ENCODE measurements at regions not wholly inside any gene's neighbourhood (a gene's known extent, or its start where the extent isn't known, plus 50 kb on each side); places are given as distances from the start of the nearest gene placed in this dataset.

GRCh38 chr4:140213749-140214148 lies 59.8 kb upstream of the MAML3 start:
- Mint-ChIP-seq H3K9me3 (no peaks in the 10 kb centered on the region), H3K4me1 (no peaks in the 10 kb centered on the region), H3K4me3 (no peak overlapping the region), H3K27ac (no peak overlapping the region), H3K27me3 (peaks cover 26% of the 10 kb centered on the region), H3K36me3 (ENCODE audit: low read depth) (no peaks in the 10 kb centered on the region)
- ChIA-PET CTCF (no interaction called here), POLR2A (no interaction called here)
- no peak for DNase-seq

GRCh38 chr4:140213116-140213515 lies 59.1 kb upstream of the MAML3 start:
- ChIA-PET CTCF (no interaction called here), POLR2A (no interaction called here)
- Mint-ChIP-seq H3K27ac (no peak overlapping the region), H3K4me3 (no peak overlapping the region), H3K4me1 (no peaks in the 10 kb centered on the region), H3K9me3 (no peaks in the 10 kb centered on the region), H3K36me3 (ENCODE audit: low read depth) (no peaks in the 10 kb centered on the region), H3K27me3 (peaks cover 30% of the 10 kb centered on the region)
- no peak for DNase-seq

DNA sequence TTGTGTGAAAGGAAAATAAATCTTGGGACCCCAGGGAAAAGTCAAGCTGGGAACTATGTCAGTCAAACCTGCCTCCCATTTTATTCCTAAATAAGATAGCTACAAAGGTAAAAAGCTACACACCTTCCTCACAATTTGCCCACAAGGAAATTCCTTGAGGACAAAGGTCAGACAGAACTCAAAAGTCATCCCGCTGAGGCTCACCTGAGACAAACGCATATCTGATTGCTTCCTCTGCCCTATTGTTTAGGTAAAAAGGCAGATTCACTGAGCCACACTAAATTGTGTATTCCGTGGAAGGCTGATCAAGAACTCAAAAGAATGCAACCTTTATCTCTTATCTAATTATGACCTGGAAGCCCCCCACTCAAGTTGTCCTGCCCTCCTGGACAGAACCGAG lies 58.7 kb upstream of the MAML3 start:
- Mint-ChIP-seq H3K27ac (no peak overlapping the region), H3K27me3 (peaks cover 35% of the 10 kb centered on the region), H3K4me1 (no peaks in the 10 kb centered on the region), H3K4me3 (no peak overlapping the region), H3K36me3 (ENCODE audit: low read depth) (no peaks in the 10 kb centered on the region), H3K9me3 (no peaks in the 10 kb centered on the region)
- DNase-seq: no peak
- ChIA-PET POLR2A (no interaction called here), CTCF (no interaction called here)

- H3K27ac Mint-ChIP-seq: no peak overlapping the region
- H3K36me3 Mint-ChIP-seq (ENCODE audit: low read depth): no peaks in the 10 kb centered on the region
- DNase-seq: no peak
- ChIA-PET POLR2A (no interaction called here), CTCF (no interaction called here)
- no peaks in the 10 kb centered on the region for H3K4me1 Mint-ChIP-seq
- no peak overlapping the region for H3K4me3 Mint-ChIP-seq
- peaks cover 38% of the 10 kb centered on the region for H3K27me3 Mint-ChIP-seq
- H3K9me3 Mint-ChIP-seq: no peaks in the 10 kb centered on the region
Observed at GRCh38 chr4:140212194-140212593, 58.2 kb upstream of the MAML3 start.

- ChIA-PET CTCF (no interaction called here), POLR2A (no interaction called here)
- Mint-ChIP-seq H3K27ac (no peak overlapping the region), H3K4me3 (no peak overlapping the region), H3K9me3 (no peaks in the 10 kb centered on the region), H3K4me1 (no peaks in the 10 kb centered on the region), H3K27me3 (peaks cover 38% of the 10 kb centered on the region), H3K36me3 (ENCODE audit: low read depth) (no peaks in the 10 kb centered on the region)
- no peak for DNase-seq
Observed at GRCh38 chr4:140211693-140212092, 57.7 kb upstream of the MAML3 start.

GRCh38 chr4:140211161-140211560 lies 57.2 kb upstream of the MAML3 start:
- H3K27me3 Mint-ChIP-seq: peaks cover 41% of the 10 kb centered on the region
- H3K4me3 Mint-ChIP-seq: no peak overlapping the region
- DNase-seq: no peak
- H3K36me3 Mint-ChIP-seq (ENCODE audit: low read depth): no peaks in the 10 kb centered on the region
- CTCF ChIA-PET: no interaction called here
- H3K9me3 Mint-ChIP-seq: no peaks in the 10 kb centered on the region
- POLR2A ChIA-PET: no interaction called here
- no peaks in the 10 kb centered on the region for H3K4me1 Mint-ChIP-seq
- no peak overlapping the region for H3K27ac Mint-ChIP-seq

- ChIA-PET POLR2A (no interaction called here), CTCF (no interaction called here)
- Mint-ChIP-seq H3K36me3 (ENCODE audit: low read depth) (no peaks in the 10 kb centered on the region), H3K27me3 (peaks cover 47% of the 10 kb centered on the region), H3K4me1 (no peaks in the 10 kb centered on the region), H3K4me3 (no peak overlapping the region), H3K27ac (no peak overlapping the region), H3K9me3 (no peaks in the 10 kb centered on the region)
- no peak for DNase-seq
Observed at GRCh38 chr4:140208921-140209320, 54.9 kb upstream of the MAML3 start.
